GM13976 (cell line): ENCODE measurements at regions not wholly inside any gene's neighbourhood (a gene's known extent, or its start where the extent isn't known, plus 50 kb on each side); places are given as distances from the start of the nearest gene placed in this dataset.
"Not testable (repeated sequence)": the region's sequence is repeated elsewhere in the genome, so short reads cannot be mapped to it uniquely, and the experiment has no call there.

ENCODE experiments used
- DNase-seq: peaks from one replicate; pipeline ENCODE4 v3.0.0; 2012; ENCODE audit warnings: low spot score
- CTCF ChIP-seq: IDR thresholded peaks from 2 replicates; pipeline ENCODE4 v1.5.1; 2012; ENCODE audit warnings: borderline replicate concordance, mild to moderate bottlenecking; ENCODE audit not compliant: insufficient read depth; ENCODE audit errors: extremely low read depth, missing control alignments, control extremely low read depth
- in situ Hi-C: fragments of 300-500 bp; cut with MboI; formaldehyde crosslinking; loops from one replicate; pipeline ENCODE4 v1.12.0; 2022; ENCODE audit warnings: low sequenced_read_pairs, mixed read lengths, inconsistent platforms; ENCODE audit not compliant: unreplicated experiment

GRCh38 chr13:66089711-66090110 is 1140.4 kb downstream of the PCDH9 start:
- TF ChIP-seq CTCF: no peak
- in situ Hi-C loops: no loop called here
- DNase-seq: no peak

- DNase-seq: no peak
- in situ Hi-C loops: no loop called here
- TF ChIP-seq CTCF: no peak
Observed at GRCh38 chr13:66087269-66087710, 1142.8 kb downstream of the PCDH9 start.

- in situ Hi-C loops: no loop called here
- DNase-seq: no peak
- no peak for TF ChIP-seq CTCF
Observed at GRCh38 chr13:66077132-66077689, 1152.9 kb downstream of the PCDH9 start.

GRCh38 chr13:66076417-66076816 is 1153.7 kb downstream of the PCDH9 start:
- in situ Hi-C loops: no loop called here
- DNase-seq: no peak
- no peak for TF ChIP-seq CTCF

GRCh38 chr13:66074018-66074615 is 1156.0 kb downstream of the PCDH9 start:
- no peak for DNase-seq
- in situ Hi-C loops: no loop called here
- no peak for TF ChIP-seq CTCF

- DNase-seq, in situ Hi-C loops: not testable (repeated sequence)
Observed at GRCh38 chr13:66072097-66072496, 1158.0 kb downstream of the PCDH9 start.

GRCh38 chr13:66071608-66072007 is 1158.5 kb downstream of the PCDH9 start:
- in situ Hi-C loops: no loop called here
- DNase-seq: no peak
- TF ChIP-seq CTCF: no peak
